ENCODE measurements at regions not wholly inside any gene's neighbourhood (a gene's known extent, or its start where the extent isn't known, plus 50 kb on each side); places are given as distances from the start of the nearest gene placed in this dataset.

- in situ Hi-C loops (cut with HindIII; ENCODE audit: low sequenced_read_pairs) = no loop called here
- no peak for DNase-seq (ENCODE audit: low read depth)
- no peak overlapping the region for H3K4me3 ChIP-seq (ENCODE audit: low read depth, low read length)
- TF ChIP-seq CTCF (IDR thresholded peaks at IDR 0.05; ENCODE audit: low read depth, low read length, missing control alignments) = no peak
These were observed 404.8 kb downstream of the TLR4 start for GRCh38 chr9:118108971-118109370.

- H3K4me3 ChIP-seq (ENCODE audit: low read depth, low read length) = no peak overlapping the region
- DNase-seq (ENCODE audit: low read depth) = no peak
- in situ Hi-C loops (cut with HindIII; ENCODE audit: low sequenced_read_pairs) = no loop called here
- no peak for TF ChIP-seq CTCF (IDR thresholded peaks at IDR 0.05; ENCODE audit: low read depth, low read length, missing control alignments)
These were observed 405.3 kb downstream of the TLR4 start for GRCh38 chr9:118109542-118109941.

- in situ Hi-C loops (cut with HindIII; ENCODE audit: low sequenced_read_pairs) = no loop called here
- TF ChIP-seq CTCF (IDR thresholded peaks at IDR 0.05; ENCODE audit: low read depth, low read length, missing control alignments) = no peak
- no peak for DNase-seq (ENCODE audit: low read depth)
- no peak overlapping the region for H3K4me3 ChIP-seq (ENCODE audit: low read depth, low read length)
These were observed 417.2 kb downstream of the TLR4 start for GRCh38 chr9:118121361-118121760.

GRCh38 chr9:118128313-118128712, 424.1 kb downstream of the TLR4 start:
- TF ChIP-seq CTCF (IDR thresholded peaks at IDR 0.05; ENCODE audit: low read depth, low read length, missing control alignments) = no peak
- DNase-seq (ENCODE audit: low read depth) = no peak
- no peak overlapping the region for H3K4me3 ChIP-seq (ENCODE audit: low read depth, low read length)
- in situ Hi-C loops (cut with HindIII; ENCODE audit: low sequenced_read_pairs) = no loop called here

GRCh38 chr9:118129541-118129940, 425.3 kb downstream of the TLR4 start:
- in situ Hi-C loops (cut with HindIII; ENCODE audit: low sequenced_read_pairs) = no loop called here
- DNase-seq (ENCODE audit: low read depth) = no peak
- no peak overlapping the region for H3K4me3 ChIP-seq (ENCODE audit: low read depth, low read length)
- no peak for TF ChIP-seq CTCF (IDR thresholded peaks at IDR 0.05; ENCODE audit: low read depth, low read length, missing control alignments)

- no peak overlapping the region for H3K4me3 ChIP-seq (ENCODE audit: low read depth, low read length)
- no peak for TF ChIP-seq CTCF (IDR thresholded peaks at IDR 0.05; ENCODE audit: low read depth, low read length, missing control alignments)
- no peak for DNase-seq (ENCODE audit: low read depth)
- in situ Hi-C loops (cut with HindIII; ENCODE audit: low sequenced_read_pairs) = no loop called here
These were observed 444.8 kb downstream of the TLR4 start for GRCh38 chr9:118148990-118149389.

- no peak for TF ChIP-seq CTCF (IDR thresholded peaks at IDR 0.05; ENCODE audit: low read depth, low read length, missing control alignments)
- in situ Hi-C loops (cut with HindIII; ENCODE audit: low sequenced_read_pairs) = loop anchor here (25.0 kb wide), 1 partner anchor 520 kb away; no protein-coding TSS in a partner anchor
- H3K4me3 ChIP-seq (ENCODE audit: low read depth, low read length) = no peak overlapping the region
- no peak for DNase-seq (ENCODE audit: low read depth)
These were observed 452.6 kb downstream of the TLR4 start for GRCh38 chr9:118156846-118157245.
